HG03103 (cell line): ENCODE measurements at regions not wholly inside any gene's neighbourhood (a gene's known extent, or its start where the extent isn't known, plus 50 kb on each side); places are given as distances from the start of the nearest gene placed in this dataset.
"Not testable (repeated sequence)": the region's sequence is repeated elsewhere in the genome, so short reads cannot be mapped to it uniquely, and the experiment has no call there.

Experiments
- ATAC-seq: cut with Tn5 transposase; IDR thresholded peaks from one replicate; pipeline ENCODE4 v1.9.1; 2021; ENCODE audit warnings: low read depth; ENCODE audit not compliant: unreplicated experiment

- ATAC-seq = no peak
Measured at GRCh38 chr4:125262502-125262901, 52.3 kb upstream of the FAT4 start.

- no peak for ATAC-seq
Measured at GRCh38 chr4:125262079-125262478, 52.7 kb upstream of the FAT4 start.

GRCh38 chr4:125254106-125254505 is 60.6 kb upstream of the FAT4 start:
- ATAC-seq = no peak

- no peak for ATAC-seq
Measured at GRCh38 chr4:125244848-125245450, 69.8 kb upstream of the FAT4 start.

- no peak for ATAC-seq
Measured at GRCh38 chr4:125243789-125244397, 70.9 kb upstream of the FAT4 start.

GRCh38 chr4:125235971-125236370 is 78.8 kb upstream of the FAT4 start:
- ATAC-seq = no peak

- no peak for ATAC-seq
Measured at GRCh38 chr4:125231661-125232060, 83.1 kb upstream of the FAT4 start.

GRCh38 chr4:125229596-125230058 is 85.1 kb upstream of the FAT4 start:
- no peak for ATAC-seq

- no peak for ATAC-seq
Measured at GRCh38 chr4:125225806-125226205, 88.9 kb upstream of the FAT4 start.

- ATAC-seq = no peak
Measured at GRCh38 chr4:125200556-125200955, 114.2 kb upstream of the FAT4 start.

- no peak for ATAC-seq
Measured at GRCh38 chr4:125198916-125199315, 115.8 kb upstream of the FAT4 start.

- not testable (repeated sequence) for ATAC-seq
Measured at GRCh38 chr4:125191874-125192459, 122.8 kb upstream of the FAT4 start.

GRCh38 chr4:125191232-125191631 is 123.5 kb upstream of the FAT4 start:
- no peak for ATAC-seq

- no peak for ATAC-seq
Measured at GRCh38 chr4:125187226-125188176, 127.3 kb upstream of the FAT4 start.

- no peak for ATAC-seq
Measured at GRCh38 chr4:125184116-125184515, 130.6 kb upstream of the FAT4 start.

- no peak for ATAC-seq
Measured at GRCh38 chr4:125181804-125182203, 133.0 kb upstream of the FAT4 start.

GRCh38 chr4:125179727-125180126 is 135.0 kb upstream of the FAT4 start:
- ATAC-seq = no peak

GRCh38 chr4:125169192-125169591 is 145.6 kb upstream of the FAT4 start:
- no peak for ATAC-seq

- no peak for ATAC-seq
Measured at GRCh38 chr4:125168531-125168930, 146.2 kb upstream of the FAT4 start.

- ATAC-seq = not testable (repeated sequence)
Measured at GRCh38 chr4:125166012-125166411, 148.7 kb upstream of the FAT4 start.

GRCh38 chr4:125159001-125159400 is 155.8 kb upstream of the FAT4 start:
- ATAC-seq = no peak
